GM12891 (cell line): ENCODE measurements at regions not wholly inside any gene's neighbourhood (a gene's known extent, or its start where the extent isn't known, plus 50 kb on each side); places are given as distances from the start of the nearest gene placed in this dataset.

ENCODE experiments used
- DNase-seq: peaks from one replicate; pipeline ENCODE4 v3.0.0; 2011; ENCODE audit warnings: low spot score; ENCODE audit not compliant: insufficient read length
- FAIRE-seq: peaks from 2 replicates; lab custom pipeline; 2011; peaks lifted over from hg19 to GRCh38; lab: Jason Lieb, UNC
- PAX5 ChIP-seq: IDR thresholded peaks from 2 replicates; pipeline ENCODE4 v1.6.1; 2011; ENCODE audit warnings: low read length, moderate library complexity, mild to moderate bottlenecking; ENCODE audit not compliant: insufficient read depth, severe bottlenecking
- POLR2A ChIP-seq: IDR thresholded peaks from 2 replicates; pipeline ENCODE4 v1.6.1; 2011; ENCODE audit warnings: low read depth, low read length, control low read depth
- POLR2AphosphoS5 ChIP-seq: IDR thresholded peaks from 2 replicates; pipeline ENCODE4 v1.6.1; 2011; ENCODE audit warnings: low read depth, low read length, control low read depth
- POU2F2 ChIP-seq: IDR thresholded peaks from 2 replicates; pipeline ENCODE4 v1.6.1; 2011; ENCODE audit warnings: low read depth, mild to moderate bottlenecking, control low read depth, low read length, moderate library complexity
- SPI1 ChIP-seq: IDR thresholded peaks from 2 replicates; pipeline ENCODE4 v1.6.1; 2011; ENCODE audit warnings: low read depth, low read length, control low read depth
- TAF1 ChIP-seq: IDR thresholded peaks from 2 replicates; pipeline ENCODE4 v1.6.1; 2011; ENCODE audit warnings: low read depth, low read length, control low read depth

- TF ChIP-seq PAX5: no peak
- no peak for TF ChIP-seq POLR2A
- TF ChIP-seq POLR2AphosphoS5: no peak
- TF ChIP-seq POU2F2: no peak
- no peak for TF ChIP-seq TAF1
- TF ChIP-seq SPI1: no peak
- DNase-seq: no peak
- FAIRE-seq: no peak
These were observed 92.6 kb upstream of the ZNF618 start for GRCh38 chr9:113783475-113783874.

GRCh38 chr9:113785334-113785733 lies 90.8 kb upstream of the ZNF618 start:
- DNase-seq (no peak), FAIRE-seq (no peak)
- TF ChIP-seq SPI1: no peak
- no peak for TF ChIP-seq POLR2A
- TF ChIP-seq POU2F2: no peak
- no peak for TF ChIP-seq TAF1
- TF ChIP-seq POLR2AphosphoS5: no peak
- TF ChIP-seq PAX5: no peak

GRCh38 chr9:113786071-113786470 lies 90.0 kb upstream of the ZNF618 start:
- DNase-seq (no peak), FAIRE-seq (no peak)
- TF ChIP-seq PAX5: no peak
- TF ChIP-seq SPI1: no peak
- no peak for TF ChIP-seq POLR2AphosphoS5
- no peak for TF ChIP-seq TAF1
- no peak for TF ChIP-seq POLR2A
- TF ChIP-seq POU2F2: no peak

- FAIRE-seq (no peak), DNase-seq (no peak)
- no peak for TF ChIP-seq POU2F2
- TF ChIP-seq POLR2AphosphoS5: no peak
- TF ChIP-seq POLR2A: no peak
- TF ChIP-seq TAF1: no peak
- no peak for TF ChIP-seq SPI1
- no peak for TF ChIP-seq PAX5
These were observed 88.2 kb upstream of the ZNF618 start for GRCh38 chr9:113787871-113788270.

- DNase-seq (no peak), FAIRE-seq (no peak)
- TF ChIP-seq PAX5 (no peak), SPI1 (no peak), TAF1 (no peak), POLR2A (no peak), POLR2AphosphoS5 (no peak), POU2F2 (no peak)
These were observed 87.3 kb upstream of the ZNF618 start for GRCh38 chr9:113788616-113789330.

- DNase-seq (no peak), FAIRE-seq (no peak)
- TF ChIP-seq POLR2AphosphoS5 (no peak), TAF1 (no peak), SPI1 (no peak), POU2F2 (no peak), PAX5 (no peak), POLR2A (no peak)
These were observed 86.0 kb upstream of the ZNF618 start for GRCh38 chr9:113790093-113790492.

GRCh38 chr9:113793558-113793957 lies 82.6 kb upstream of the ZNF618 start:
- TF ChIP-seq POLR2A (no peak), SPI1 (no peak), POLR2AphosphoS5 (no peak), PAX5 (no peak), TAF1 (no peak), POU2F2 (no peak)
- FAIRE-seq (no peak), DNase-seq (no peak)

- FAIRE-seq (no peak), DNase-seq (no peak)
- no peak for TF ChIP-seq POLR2A
- TF ChIP-seq TAF1: no peak
These were observed 81.4 kb upstream of the ZNF618 start for GRCh38 chr9:113794721-113795120.

GRCh38 chr9:113795811-113796392 lies 80.2 kb upstream of the ZNF618 start:
- FAIRE-seq (no peak), DNase-seq (no peak)
- TF ChIP-seq PAX5 (no peak), POU2F2 (no peak), SPI1 (no peak), TAF1 (no peak), POLR2AphosphoS5 (no peak), POLR2A (no peak)

GRCh38 chr9:113796646-113797426 lies 79.3 kb upstream of the ZNF618 start:
- FAIRE-seq: no peak
- no peak for DNase-seq
- TF ChIP-seq POLR2A (no peak), SPI1 (no peak), PAX5 (no peak), TAF1 (no peak), POLR2AphosphoS5 (no peak), POU2F2 (no peak)
